Liver (tissue), 8 donors: ENCODE measurements at regions not wholly inside any gene's neighbourhood (a gene's known extent, or its start where the extent isn't known, plus 50 kb on each side); places are given as distances from the start of the nearest gene placed in this dataset.

Experiments
- DNase-seq: peaks from one replicate; pipeline ENCODE4 v3.0.0-alpha.2; 2017; ENCODE audit warnings: low spot score
- H3K27ac ChIP-seq, 2 donors: one replicate each; pipeline ENCODE4 v1.7.0; 2013; ENCODE audit warnings: inconsistent platforms in 2 of 2, low read length in 2 of 2, control low read depth in 1 of 2, low read depth in 1 of 2, mild to moderate bottlenecking in 1 of 2
- H3K27me3 ChIP-seq, 4 donors: one replicate each; pipeline versions ENCODE4 v1.6.1 to v1.7.0; 2013; ENCODE audit warnings: low read length in 3 of 4, inconsistent platforms in 1 of 4, mild to moderate bottlenecking in 1 of 4, moderate library complexity in 1 of 4; ENCODE audit not compliant: control insufficient read depth in 4 of 4, insufficient read depth in 4 of 4
- H3K36me3 ChIP-seq, 4 donors: one replicate each; pipeline versions ENCODE4 v1.6.1 to v1.7.0; 2013; ENCODE audit warnings: low read length in 3 of 4, mild to moderate bottlenecking in 3 of 4, low read depth in 1 of 4, moderate library complexity in 1 of 4; ENCODE audit not compliant: control insufficient read depth in 4 of 4, insufficient read depth in 3 of 4
- H3K4me1 ChIP-seq, 4 donors: one replicate each; pipeline versions ENCODE4 v1.6.1 to v1.7.0; 2013; ENCODE audit warnings: low read length in 3 of 4, mild to moderate bottlenecking in 3 of 4, moderate library complexity in 1 of 4; ENCODE audit not compliant: control insufficient read depth in 4 of 4, insufficient read depth in 4 of 4
- H3K4me3 ChIP-seq, 3 donors: one replicate each; pipeline versions ENCODE4 v1.6.1 to v1.7.0; 2013; ENCODE audit warnings: low read length in 3 of 3, control low read depth in 1 of 3, low read depth in 1 of 3, mild to moderate bottlenecking in 1 of 3
- H3K9ac ChIP-seq, 2 donors: one replicate each; pipeline ENCODE4 v1.7.0; 2013; ENCODE audit warnings: low read length in 2 of 2, mild to moderate bottlenecking in 2 of 2, moderate library complexity in 2 of 2, control low read depth in 1 of 2, low read depth in 1 of 2
- H3K9me3 ChIP-seq, 4 donors: one replicate each; pipeline versions ENCODE4 v1.6.1 to v1.7.0; 2013; ENCODE audit warnings: low read length in 3 of 4; ENCODE audit not compliant: control insufficient read depth in 4 of 4
- CTCF ChIP-seq: fragments of 150-350 bp; IDR thresholded peaks from 2 replicates; pipeline ENCODE4 v1.5.1; 2017; ENCODE audit warnings: improper control_type of control experiment, low read depth, low read length; ENCODE audit not compliant: missing input control
- EGR1 ChIP-seq, 2 donors: IDR thresholded peaks; 2 replicates each; pipeline ENCODE4 v1.6.1; 2016 to 2018; ENCODE audit warnings: antibody characterized with exemption in 2 of 2, low read depth in 2 of 2
- FOXA1 ChIP-seq: IDR thresholded peaks from 2 replicates; pipeline ENCODE4 v1.6.1; 2016; ENCODE audit warnings: antibody characterized with exemption
- FOXA2 ChIP-seq: IDR thresholded peaks from 2 replicates; pipeline ENCODE4 v1.6.1; 2016; ENCODE audit warnings: antibody characterized with exemption
- GABPA ChIP-seq, 2 donors: IDR thresholded peaks in 1 of 2; conservative IDR thresholded peaks in 1 of 2; 2 replicates each; pipeline ENCODE4 v1.6.1; 2016; ENCODE audit warnings: antibody characterized with exemption in 2 of 2, mild to moderate bottlenecking in 1 of 2, moderate library complexity in 1 of 2
- HNF4A ChIP-seq, 2 donors: conservative IDR thresholded peaks; 2 replicates each; pipeline ENCODE4 v1.6.1; 2016; ENCODE audit warnings: antibody characterized with exemption in 2 of 2, mild to moderate bottlenecking in 2 of 2
- HNF4G ChIP-seq: IDR thresholded peaks from 2 replicates; pipeline ENCODE4 v1.6.1; 2016; ENCODE audit warnings: antibody characterized with exemption
- JUND ChIP-seq, 2 donors: IDR thresholded peaks; 2 replicates each; pipeline ENCODE4 v1.6.1; 2016; ENCODE audit warnings: antibody characterized with exemption in 2 of 2
- NR2F2 ChIP-seq: IDR thresholded peaks from 2 replicates; pipeline ENCODE4 v1.6.1; 2016; ENCODE audit warnings: antibody characterized with exemption
- RAD21 ChIP-seq, 2 donors: IDR thresholded peaks; 2 replicates each; pipeline ENCODE4 v1.6.1; 2016; ENCODE audit warnings: antibody characterized with exemption in 2 of 2, mild to moderate bottlenecking in 2 of 2
- REST ChIP-seq: IDR thresholded peaks from 2 replicates; pipeline ENCODE4 v1.6.1; 2016; ENCODE audit warnings: antibody characterized with exemption, mild to moderate bottlenecking
- RXRA ChIP-seq, 2 donors: IDR thresholded peaks; 2 replicates each; pipeline ENCODE4 v1.6.1; 2017 to 2018; ENCODE audit warnings: antibody characterized with exemption in 2 of 2, mild to moderate bottlenecking in 1 of 2
- SP1 ChIP-seq: IDR thresholded peaks from 2 replicates; pipeline ENCODE4 v1.6.1; 2018; ENCODE audit warnings: antibody characterized with exemption, mild to moderate bottlenecking
- TAF1 ChIP-seq: conservative IDR thresholded peaks from 2 replicates; pipeline ENCODE4 v1.6.1; 2016; ENCODE audit warnings: antibody characterized with exemption, mild to moderate bottlenecking
- YY1 ChIP-seq: IDR thresholded peaks from 2 replicates; pipeline ENCODE4 v1.6.1; 2016; ENCODE audit warnings: antibody characterized with exemption, mild to moderate bottlenecking
- ZBTB33 ChIP-seq: IDR thresholded peaks from 2 replicates; pipeline ENCODE4 v1.6.1; 2016; ENCODE audit warnings: antibody characterized with exemption
- WGBS: extraction: QIAGEN DNeasy Blood & Tissue Kit; methylation state at CpG from one replicate; pipeline ENCODE4 v1.1.7; 2013; 5-methylcytosine and 5-hydroxymethylcytosine counted together
- TF ChIP-seq, protein P1 (sequence below): IDR thresholded peaks from 2 replicates; pipeline ENCODE4 v1.6.1; 2016; ENCODE audit warnings: antibody characterized with exemption
- TF ChIP-seq, protein P2 (sequence below): IDR thresholded peaks from 2 replicates; pipeline ENCODE4 v1.6.1; 2016; ENCODE audit warnings: antibody characterized with exemption
- donor health status: healthy.
- donor health status: healthy.
- donor health status: healthy.
- donor health status: healthy.
- donor health status: healthy.

DNA sequence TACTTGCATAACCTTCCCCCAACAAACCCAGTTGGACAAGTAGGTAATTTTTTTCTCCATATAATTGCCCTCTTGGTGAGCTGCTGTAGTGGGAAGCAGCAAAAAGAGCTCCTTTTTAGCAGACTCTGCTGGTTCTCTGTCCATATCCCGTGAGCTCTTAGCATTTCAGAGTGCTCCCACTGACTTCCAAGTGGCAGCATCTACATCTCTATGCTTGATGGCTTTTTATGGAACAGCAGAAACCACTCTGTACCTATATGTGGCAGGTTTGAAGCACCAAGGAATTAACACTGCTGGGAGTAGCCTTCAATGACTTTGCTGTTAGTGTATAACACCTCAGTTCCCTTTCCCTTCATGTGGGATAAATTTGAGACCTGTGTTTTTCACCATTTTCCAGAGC is 168.4 kb upstream of the NHS start:
- no peaks in the 10 kb centered on the region for H3K27me3 ChIP-seq
- no peak for TF ChIP-seq EGR1 (IDR thresholded peaks at IDR 0.05; ENCODE audit: low read depth in 2 of 2)
- no peak for TF ChIP-seq REST
- TF ChIP-seq GABPA (IDR thresholded peaks at IDR 0.05 in 1 of 2, conservative IDR thresholded peaks at IDR 0.05 in 1 of 2), result no peak
- no peak for TF ChIP-seq HNF4G
- no peaks in the 10 kb centered on the region for H3K36me3 ChIP-seq
- peaks cover 0 to 5% (median 3%) of the 10 kb centered on the region in 4 donors for H3K9me3 ChIP-seq
- H3K27ac ChIP-seq, result no peak overlapping the region
- 71% methylated on average over 1 of the region's 1 CpG for WGBS
- H3K4me3 ChIP-seq, result no peak overlapping the region
- DNase-seq, result no peak
- no peaks in the 10 kb centered on the region for H3K4me1 ChIP-seq
- H3K9ac ChIP-seq, result no peak overlapping the region

GRCh38 chrX:17214962-17215361 is 160.0 kb upstream of the NHS start:
- no peaks in the 10 kb centered on the region for H3K27me3 ChIP-seq
- no peaks in the 10 kb centered on the region for H3K36me3 ChIP-seq
- 64% methylated on average over 4 of the region's 4 CpGs for WGBS
- H3K4me3 ChIP-seq, result no peak overlapping the region
- H3K4me1 ChIP-seq, result no peaks in the 10 kb centered on the region
- H3K9me3 ChIP-seq, result peaks cover 0 to 9% (median 4%) of the 10 kb centered on the region in 4 donors
- TF ChIP-seq HNF4G (no peak), EGR1 (IDR thresholded peaks at IDR 0.05; ENCODE audit: low read depth in 2 of 2) (no peak), HNF4A (conservative IDR thresholded peaks at IDR 0.05) (no peak), JUND (IDR thresholded peaks at IDR 0.05) (no peak)
- no peak for DNase-seq
- H3K9ac ChIP-seq, result no peak overlapping the region
- no peak overlapping the region for H3K27ac ChIP-seq

- Histone ChIP-seq H3K9ac (no peak overlapping the region), H3K4me1 (no peaks in the 10 kb centered on the region), H3K27me3 (no peaks in the 10 kb centered on the region), H3K4me3 (no peak overlapping the region), H3K36me3 (no peaks in the 10 kb centered on the region), H3K9me3 (no peaks in the 10 kb centered on the region), H3K27ac (no peak overlapping the region)
- TF ChIP-seq YY1, result no peak
- no peak for TF ChIP-seq TAF1
- TF ChIP-seq HNF4G, result no peak
- no peak for TF ChIP-seq RAD21 (IDR thresholded peaks at IDR 0.05)
- TF ChIP-seq, protein P1, sequence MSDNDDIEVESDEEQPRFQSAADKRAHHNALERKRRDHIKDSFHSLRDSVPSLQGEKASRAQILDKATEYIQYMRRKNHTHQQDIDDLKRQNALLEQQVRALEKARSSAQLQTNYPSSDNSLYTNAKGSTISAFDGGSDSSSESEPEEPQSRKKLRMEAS, result no peak
- no peak for TF ChIP-seq EGR1 (IDR thresholded peaks at IDR 0.05; ENCODE audit: low read depth in 2 of 2)
- TF ChIP-seq RXRA (IDR thresholded peaks at IDR 0.05), result no peak
- TF ChIP-seq, protein P2, sequence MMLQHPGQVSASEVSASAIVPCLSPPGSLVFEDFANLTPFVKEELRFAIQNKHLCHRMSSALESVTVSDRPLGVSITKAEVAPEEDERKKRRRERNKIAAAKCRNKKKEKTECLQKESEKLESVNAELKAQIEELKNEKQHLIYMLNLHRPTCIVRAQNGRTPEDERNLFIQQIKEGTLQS, result no peak
- TF ChIP-seq CTCF, result no peak
- no peak for TF ChIP-seq FOXA2
- no peak for TF ChIP-seq NR2F2
- no peak for TF ChIP-seq FOXA1
- TF ChIP-seq ZBTB33, result no peak
- TF ChIP-seq SP1, result no peak
- TF ChIP-seq HNF4A (conservative IDR thresholded peaks at IDR 0.05), result no peak
- no peak for DNase-seq
These were observed 148.3 kb upstream of the NHS start for GRCh38 chrX:17226736-17227135.
